ENCODE measurements at regions not wholly inside any gene's neighbourhood (a gene's known extent, or its start where the extent isn't known, plus 50 kb on each side); places are given as distances from the start of the nearest gene placed in this dataset.

DNA sequence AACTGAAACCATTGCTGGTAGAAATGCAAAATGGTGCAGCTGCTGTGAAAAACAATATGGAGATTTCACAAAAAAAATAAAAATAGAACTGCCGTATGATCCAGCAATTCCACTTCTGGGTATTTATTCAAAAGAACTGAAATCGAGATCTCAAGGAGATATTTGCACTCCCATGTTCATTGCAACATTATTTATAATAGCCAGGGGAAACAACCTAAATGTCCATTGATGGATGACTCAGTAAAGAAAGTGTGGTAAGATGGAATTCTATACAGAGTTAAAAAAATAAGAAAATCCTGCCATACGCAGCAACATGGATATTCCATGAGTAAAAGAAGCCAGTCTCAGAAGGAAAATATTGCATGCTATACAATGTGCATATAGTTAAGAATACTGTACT lies 290.6 kb upstream of the GHITM start:
- TF ChIP-seq, protein P1, sequence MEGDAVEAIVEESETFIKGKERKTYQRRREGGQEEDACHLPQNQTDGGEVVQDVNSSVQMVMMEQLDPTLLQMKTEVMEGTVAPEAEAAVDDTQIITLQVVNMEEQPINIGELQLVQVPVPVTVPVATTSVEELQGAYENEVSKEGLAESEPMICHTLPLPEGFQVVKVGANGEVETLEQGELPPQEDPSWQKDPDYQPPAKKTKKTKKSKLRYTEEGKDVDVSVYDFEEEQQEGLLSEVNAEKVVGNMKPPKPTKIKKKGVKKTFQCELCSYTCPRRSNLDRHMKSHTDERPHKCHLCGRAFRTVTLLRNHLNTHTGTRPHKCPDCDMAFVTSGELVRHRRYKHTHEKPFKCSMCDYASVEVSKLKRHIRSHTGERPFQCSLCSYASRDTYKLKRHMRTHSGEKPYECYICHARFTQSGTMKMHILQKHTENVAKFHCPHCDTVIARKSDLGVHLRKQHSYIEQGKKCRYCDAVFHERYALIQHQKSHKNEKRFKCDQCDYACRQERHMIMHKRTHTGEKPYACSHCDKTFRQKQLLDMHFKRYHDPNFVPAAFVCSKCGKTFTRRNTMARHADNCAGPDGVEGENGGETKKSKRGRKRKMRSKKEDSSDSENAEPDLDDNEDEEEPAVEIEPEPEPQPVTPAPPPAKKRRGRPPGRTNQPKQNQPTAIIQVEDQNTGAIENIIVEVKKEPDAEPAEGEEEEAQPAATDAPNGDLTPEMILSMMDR (IDR thresholded peaks at IDR 0.05; ENCODE audit: control insufficient read depth, extremely low read depth, insufficient read depth), result no peak
- DNase-seq (ENCODE audit: low read depth), result no peak
- no peak overlapping the region for H3K4me3 ChIP-seq (ENCODE audit: low read depth, low read length)

DNA sequence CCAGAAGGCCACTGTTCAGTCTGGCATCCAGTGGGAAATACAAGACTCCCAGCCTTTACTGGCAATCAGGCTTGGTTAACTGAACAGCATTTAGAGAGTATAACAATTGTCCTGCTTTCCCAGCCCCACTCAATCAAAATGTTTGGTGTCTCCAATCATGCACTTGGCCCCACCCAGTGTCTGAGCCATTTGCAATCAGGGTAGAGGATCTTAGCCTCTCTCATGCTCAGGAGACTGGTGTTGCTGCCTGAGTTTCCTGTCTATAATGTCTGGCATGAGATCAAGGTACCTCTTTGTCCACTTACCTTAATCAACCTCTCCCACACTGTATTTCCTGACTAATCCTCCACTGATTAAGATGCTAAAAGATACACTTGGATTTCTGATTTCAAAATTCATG lies 290.2 kb upstream of the GHITM start:
- no peak for DNase-seq (ENCODE audit: low read depth)
- H3K4me3 ChIP-seq (ENCODE audit: low read depth, low read length), result no peak overlapping the region
- TF ChIP-seq, protein P1 (IDR thresholded peaks at IDR 0.05; ENCODE audit: control insufficient read depth, extremely low read depth, insufficient read depth), result no peak

DNA sequence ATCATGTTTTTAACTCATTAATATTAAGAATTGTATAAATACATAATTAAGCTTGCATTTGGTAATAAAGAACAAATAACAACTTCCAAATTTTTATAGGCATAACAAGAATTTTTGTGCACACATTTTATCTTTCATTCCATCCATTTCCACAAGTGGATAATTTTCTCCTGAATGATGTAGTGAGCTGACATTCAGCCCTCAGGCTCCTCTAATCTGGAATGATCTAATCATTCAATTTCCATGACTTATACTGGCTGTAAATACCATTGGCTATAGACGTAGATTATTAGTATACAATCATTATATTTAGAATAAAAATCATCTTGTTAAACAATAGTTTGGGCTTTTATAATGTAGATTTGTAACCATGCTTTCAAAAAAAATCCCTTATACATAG lies 287.2 kb upstream of the GHITM start:
- no peak overlapping the region for H3K4me3 ChIP-seq (ENCODE audit: low read depth, low read length)
- no peak for DNase-seq (ENCODE audit: low read depth)
- TF ChIP-seq, protein P1 (IDR thresholded peaks at IDR 0.05; ENCODE audit: control insufficient read depth, extremely low read depth, insufficient read depth), result no peak

DNA sequence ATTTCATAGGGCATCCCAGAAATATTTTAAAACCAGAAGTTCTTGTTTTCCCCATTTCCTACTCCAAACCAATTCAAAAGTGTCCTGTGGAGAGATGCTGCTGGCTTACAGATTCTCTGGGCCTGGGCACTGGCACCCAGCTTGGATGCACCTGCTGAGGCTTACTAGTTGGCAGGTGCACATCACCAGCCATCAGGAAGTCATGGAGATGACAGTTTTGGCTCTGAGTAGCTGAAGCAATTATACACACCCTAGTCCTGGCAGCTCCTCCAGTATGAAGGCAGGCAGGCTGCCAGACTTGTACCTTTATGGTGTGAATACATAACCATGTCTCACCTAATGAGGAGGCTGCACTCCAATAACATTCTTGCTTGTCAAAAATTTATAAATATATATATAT lies 276.6 kb upstream of the GHITM start:
- H3K4me3 ChIP-seq (ENCODE audit: low read depth, low read length), result no peak overlapping the region
- TF ChIP-seq, protein P1 (IDR thresholded peaks at IDR 0.05; ENCODE audit: control insufficient read depth, extremely low read depth, insufficient read depth), result no peak
- no peak for DNase-seq (ENCODE audit: low read depth)

DNA sequence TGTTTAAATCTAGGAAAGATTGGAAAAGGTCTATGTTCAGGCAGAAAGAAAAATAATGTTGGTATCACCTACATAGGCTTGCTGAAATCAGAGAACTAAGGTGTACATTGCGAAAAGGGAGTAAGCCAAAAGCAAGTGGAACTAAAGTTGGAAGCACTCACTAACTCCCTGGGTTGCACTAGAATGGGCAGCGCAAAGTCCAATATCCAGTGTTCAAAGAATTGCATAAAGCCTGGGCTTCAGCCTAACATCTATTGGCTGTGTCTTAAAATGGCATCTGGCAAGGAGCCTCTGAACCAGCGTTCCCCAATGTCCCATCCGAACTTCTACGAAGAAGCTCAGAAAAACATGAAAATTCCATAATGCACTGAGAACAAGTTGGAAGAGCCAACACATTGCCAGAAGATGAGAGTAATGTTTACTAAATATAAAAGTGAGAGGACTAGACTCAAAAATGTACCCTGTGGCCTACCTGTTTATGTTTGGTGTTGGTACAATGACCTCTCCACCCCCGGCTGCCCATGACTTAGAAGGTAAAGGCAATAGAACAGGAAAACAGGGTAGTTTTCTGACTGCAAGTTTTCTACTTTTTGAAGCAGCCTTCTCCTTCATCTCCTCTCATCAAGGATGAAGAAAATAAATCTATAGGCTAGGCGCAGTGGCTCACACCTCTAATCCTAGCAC lies 275.9 kb upstream of the GHITM start:
- DNase-seq (ENCODE audit: low read depth), result no peak
- TF ChIP-seq, protein P1 (IDR thresholded peaks at IDR 0.05; ENCODE audit: control insufficient read depth, extremely low read depth, insufficient read depth), result no peak
- H3K4me3 ChIP-seq (ENCODE audit: low read depth, low read length), result no peak overlapping the region

DNA sequence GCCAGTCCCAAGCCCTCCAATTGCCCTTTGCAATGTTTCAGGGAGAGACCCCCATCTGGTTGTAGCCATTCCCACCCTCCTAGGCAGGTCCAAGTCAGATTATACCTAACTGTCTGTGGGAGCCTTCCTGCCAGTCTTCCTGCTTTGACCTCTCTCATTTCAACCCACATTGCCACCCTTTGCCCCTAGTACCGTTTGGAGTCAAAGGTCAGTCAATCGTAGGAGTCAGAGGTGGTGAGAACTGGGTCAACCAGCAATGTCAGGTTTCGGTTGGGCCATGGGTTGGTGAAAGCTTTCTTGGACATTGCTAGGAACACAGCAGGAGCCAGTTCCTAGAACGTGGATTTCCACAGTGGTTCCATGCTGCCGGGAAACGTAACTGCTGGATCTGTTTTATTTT lies 269.4 kb upstream of the GHITM start:
- TF ChIP-seq, protein P1 (IDR thresholded peaks at IDR 0.05; ENCODE audit: control insufficient read depth, extremely low read depth, insufficient read depth), result no peak
- H3K4me3 ChIP-seq (ENCODE audit: low read depth, low read length), result no peak overlapping the region

More for the DNA sequence above, 269.4 kb upstream of the GHITM start:
- no peak for DNase-seq (ENCODE audit: low read depth)
